ENCODE measurements at regions not wholly inside any gene's neighbourhood (a gene's known extent, or its start where the extent isn't known, plus 50 kb on each side); places are given as distances from the start of the nearest gene placed in this dataset.

DNA sequence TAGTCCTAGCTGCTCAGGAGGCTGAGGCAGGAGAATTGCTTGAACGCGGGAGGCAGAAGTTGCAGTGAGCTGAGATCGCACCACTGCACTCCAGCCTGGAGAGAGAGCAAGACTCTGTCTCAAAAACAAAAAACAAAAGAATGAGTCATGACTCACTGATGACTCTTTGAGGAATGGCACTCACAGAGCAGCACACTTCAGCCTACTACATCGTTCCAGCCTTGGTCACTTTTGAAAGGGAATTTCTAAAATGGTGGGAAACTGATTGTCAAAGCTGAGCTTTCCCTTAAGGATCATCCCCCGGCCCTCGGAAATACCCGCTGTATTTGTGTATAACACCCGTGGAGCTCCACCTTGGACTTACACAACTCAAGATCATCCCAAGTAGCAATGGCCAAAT, 217.3 kb upstream of the HS6ST1 start:
- H3K27ac ChIP-seq = no peak overlapping the region

DNA sequence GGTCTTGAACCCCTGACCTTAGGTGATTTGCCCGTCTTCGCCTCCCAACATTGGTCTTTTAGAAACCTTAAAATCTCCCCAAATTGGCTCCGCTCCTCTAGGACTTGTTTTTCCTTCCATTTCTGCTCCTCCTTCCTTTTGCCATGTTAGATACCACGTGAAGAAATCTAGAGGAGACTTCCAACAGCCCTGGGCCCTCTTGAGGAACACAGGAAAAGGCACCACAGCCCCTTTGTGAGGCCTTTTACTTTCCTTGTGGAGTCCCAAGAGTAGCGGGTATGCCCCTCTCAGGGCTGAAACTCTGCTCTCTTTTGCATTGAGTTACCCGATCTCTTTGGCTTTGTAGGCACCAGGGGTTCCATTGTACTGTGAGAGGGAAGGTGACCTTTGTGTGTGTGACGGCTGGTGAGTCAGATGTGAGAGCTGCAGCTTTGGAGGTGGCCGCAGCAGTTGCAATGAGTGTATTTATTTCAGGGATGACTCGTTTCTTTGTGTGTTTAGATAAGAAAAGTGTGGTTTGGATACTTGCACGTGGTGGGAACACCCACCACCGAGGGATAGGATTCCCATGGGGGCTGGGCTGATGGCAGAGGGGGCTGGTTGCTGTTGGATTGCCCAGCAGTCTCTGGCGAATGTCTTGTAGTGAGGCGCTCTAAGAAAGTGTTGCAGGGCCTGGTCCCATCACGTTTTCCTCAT, 218.4 kb upstream of the HS6ST1 start:
- H3K27me3 ChIP-seq = no peaks in the 10 kb centered on the region
- WGBS, 2 donors = 68 to 70% methylated on average over 14 of the region's 14 CpGs
- no peak for TF ChIP-seq POLR2A (IDR thresholded peaks at IDR 0.05)
- no peaks in the 10 kb centered on the region for H3K9me3 ChIP-seq
- no peak overlapping the region for H3K27ac ChIP-seq
- H3K4me1 ChIP-seq = no peaks in the 10 kb centered on the region
- no peak for DNase-seq (ENCODE audit: low spot score in 2 of 2)
- no peaks in the 10 kb centered on the region for H3K36me3 ChIP-seq
- H3K4me3 ChIP-seq = no peak overlapping the region

More for the DNA sequence above, 217.3 kb upstream of the HS6ST1 start:
- Histone ChIP-seq H3K9me3 (no peaks in the 10 kb centered on the region), H3K27me3 (no peaks in the 10 kb centered on the region), H3K4me1 (no peaks in the 10 kb centered on the region), H3K36me3 (no peaks in the 10 kb centered on the region), H3K4me3 (no peak overlapping the region)
- TF ChIP-seq EP300 (IDR thresholded peaks at IDR 0.05) = no peak
- no peak for DNase-seq (ENCODE audit: low spot score in 2 of 2)
- 71 to 76% methylated on average over 8 of the region's 8 CpGs for WGBS, 2 donors

DNA sequence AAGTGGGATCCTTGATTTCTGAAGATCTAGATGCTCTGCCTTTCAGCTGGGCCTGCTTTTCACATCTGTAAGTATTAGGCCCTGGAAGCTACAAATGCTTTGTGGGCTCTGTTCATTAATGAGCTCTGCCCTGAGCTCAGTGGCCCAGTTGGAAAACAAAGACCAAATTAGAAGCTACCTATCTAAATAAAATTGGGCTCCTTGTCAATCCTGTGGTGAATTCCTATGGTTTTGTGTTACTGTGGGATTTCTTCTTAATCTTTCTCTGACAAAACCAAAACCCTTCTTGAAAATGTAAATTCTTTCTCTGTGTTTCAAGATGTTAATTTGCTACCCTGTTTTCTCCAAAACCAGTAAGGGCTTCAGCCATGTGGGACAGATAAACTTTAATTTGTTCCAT, 219.0 kb upstream of the HS6ST1 start:
- DNase-seq (ENCODE audit: low spot score in 2 of 2) = no peak
- no peak overlapping the region for H3K4me3 ChIP-seq
- no peaks in the 10 kb centered on the region for H3K4me1 ChIP-seq
- TF ChIP-seq EP300 (IDR thresholded peaks at IDR 0.05) = no peak
- no peak for TF ChIP-seq POLR2A (IDR thresholded peaks at IDR 0.05)
- H3K9me3 ChIP-seq = no peaks in the 10 kb centered on the region
- no peaks in the 10 kb centered on the region for H3K36me3 ChIP-seq
- no peaks in the 10 kb centered on the region for H3K27me3 ChIP-seq
- no peak overlapping the region for H3K27ac ChIP-seq

DNA sequence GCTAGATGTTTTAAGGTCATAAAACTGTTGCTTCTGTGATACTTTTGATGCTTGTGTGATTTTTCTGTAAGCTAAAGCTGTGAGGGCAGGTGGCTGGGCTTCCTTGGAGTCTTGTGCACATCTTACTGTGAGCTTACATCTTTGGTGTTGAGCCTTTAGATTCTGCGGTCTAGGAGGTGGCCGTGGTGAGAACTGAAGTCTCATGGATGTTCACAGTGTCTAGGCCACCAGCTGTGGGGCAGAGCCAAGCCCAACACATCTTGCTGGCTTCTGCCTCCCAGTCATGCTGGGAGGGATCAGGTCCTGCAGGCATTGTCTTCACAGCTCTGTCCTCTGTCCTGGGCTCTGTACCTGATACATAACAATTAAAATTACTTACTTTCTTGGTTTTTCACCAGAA, 219.7 kb upstream of the HS6ST1 start:
- WGBS, 2 donors = 100% methylated on average over 2 of the region's 2 CpGs
- no peak overlapping the region for H3K27ac ChIP-seq
- TF ChIP-seq, protein P1, sequence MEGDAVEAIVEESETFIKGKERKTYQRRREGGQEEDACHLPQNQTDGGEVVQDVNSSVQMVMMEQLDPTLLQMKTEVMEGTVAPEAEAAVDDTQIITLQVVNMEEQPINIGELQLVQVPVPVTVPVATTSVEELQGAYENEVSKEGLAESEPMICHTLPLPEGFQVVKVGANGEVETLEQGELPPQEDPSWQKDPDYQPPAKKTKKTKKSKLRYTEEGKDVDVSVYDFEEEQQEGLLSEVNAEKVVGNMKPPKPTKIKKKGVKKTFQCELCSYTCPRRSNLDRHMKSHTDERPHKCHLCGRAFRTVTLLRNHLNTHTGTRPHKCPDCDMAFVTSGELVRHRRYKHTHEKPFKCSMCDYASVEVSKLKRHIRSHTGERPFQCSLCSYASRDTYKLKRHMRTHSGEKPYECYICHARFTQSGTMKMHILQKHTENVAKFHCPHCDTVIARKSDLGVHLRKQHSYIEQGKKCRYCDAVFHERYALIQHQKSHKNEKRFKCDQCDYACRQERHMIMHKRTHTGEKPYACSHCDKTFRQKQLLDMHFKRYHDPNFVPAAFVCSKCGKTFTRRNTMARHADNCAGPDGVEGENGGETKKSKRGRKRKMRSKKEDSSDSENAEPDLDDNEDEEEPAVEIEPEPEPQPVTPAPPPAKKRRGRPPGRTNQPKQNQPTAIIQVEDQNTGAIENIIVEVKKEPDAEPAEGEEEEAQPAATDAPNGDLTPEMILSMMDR (IDR thresholded peaks at IDR 0.05) = no peak
- no peak for TF ChIP-seq EP300 (IDR thresholded peaks at IDR 0.05)
- TF ChIP-seq POLR2A (IDR thresholded peaks at IDR 0.05) = no peak

DNA sequence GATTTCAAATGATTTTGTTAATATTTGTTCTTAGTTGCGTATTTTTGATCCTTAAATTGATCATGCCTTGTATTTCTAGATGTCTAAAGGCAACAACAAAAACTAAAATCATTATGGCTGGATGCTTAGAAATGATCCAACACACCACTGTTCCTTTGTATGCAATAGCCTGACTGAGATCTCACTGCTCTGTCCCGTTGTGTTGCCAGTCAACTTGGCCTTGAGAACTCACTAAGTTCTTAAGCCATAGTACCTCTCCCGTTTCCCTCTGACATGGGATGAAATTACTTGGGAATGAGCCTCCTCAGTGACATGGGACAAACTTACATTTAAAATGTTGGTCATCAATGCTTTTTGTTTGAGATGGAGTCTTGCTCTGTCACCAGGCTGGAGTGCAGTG, 222.0 kb upstream of the HS6ST1 start:
- Histone ChIP-seq H3K4me3 (no peak overlapping the region), H3K9me3 (no peaks in the 10 kb centered on the region), H3K27me3 (no peaks in the 10 kb centered on the region), H3K36me3 (no peaks in the 10 kb centered on the region), H3K27ac (no peak overlapping the region), H3K4me1 (no peaks in the 10 kb centered on the region)
- DNase-seq (ENCODE audit: low spot score in 2 of 2) = no peak
- TF ChIP-seq EP300 (IDR thresholded peaks at IDR 0.05) (no peak), POLR2A (IDR thresholded peaks at IDR 0.05) (no peak)
- TF ChIP-seq, protein P1 (IDR thresholded peaks at IDR 0.05) = no peak
- 95 to 96% methylated on average over 3 of the region's 3 CpGs for WGBS, 2 donors

More for the DNA sequence above, 219.7 kb upstream of the HS6ST1 start:
- no peak overlapping the region for H3K4me3 ChIP-seq
- DNase-seq (ENCODE audit: low spot score in 2 of 2) = no peak
- H3K9me3 ChIP-seq = no peaks in the 10 kb centered on the region
- H3K4me1 ChIP-seq = no peaks in the 10 kb centered on the region
- H3K27me3 ChIP-seq = no peaks in the 10 kb centered on the region
- H3K36me3 ChIP-seq = no peaks in the 10 kb centered on the region

DNA sequence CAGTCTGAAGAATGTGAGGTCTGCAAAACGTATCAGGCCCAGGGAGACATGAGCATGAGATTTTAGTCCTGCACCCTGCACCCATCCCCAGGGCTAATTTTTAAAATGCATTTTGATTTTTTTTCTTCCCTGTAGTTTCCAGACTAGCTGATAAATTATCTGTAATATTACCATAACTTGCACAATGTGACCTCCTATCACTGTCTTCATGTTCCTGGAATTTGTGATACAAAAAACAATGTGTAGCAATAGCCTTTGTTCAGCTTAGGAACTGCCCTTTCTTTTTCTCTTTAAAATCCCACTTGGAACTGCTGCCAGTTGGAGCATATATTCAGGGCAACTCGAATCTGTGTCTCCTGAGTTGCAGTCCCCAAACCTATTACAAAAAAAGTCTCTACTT, 222.8 kb upstream of the HS6ST1 start:
- TF ChIP-seq POLR2A (IDR thresholded peaks at IDR 0.05) = no peak
- no peak for TF ChIP-seq EP300 (IDR thresholded peaks at IDR 0.05)
- TF ChIP-seq, protein P1 (IDR thresholded peaks at IDR 0.05) = no peak
- no peak overlapping the region for H3K27ac ChIP-seq
- H3K9me3 ChIP-seq = no peaks in the 10 kb centered on the region
- H3K27me3 ChIP-seq = no peaks in the 10 kb centered on the region
- 78 to 81% methylated on average over 2 of the region's 2 CpGs for WGBS, 2 donors
- no peak overlapping the region for H3K4me3 ChIP-seq
- no peaks in the 10 kb centered on the region for H3K36me3 ChIP-seq
- no peak for DNase-seq (ENCODE audit: low spot score in 2 of 2)
- no peaks in the 10 kb centered on the region for H3K4me1 ChIP-seq

DNA sequence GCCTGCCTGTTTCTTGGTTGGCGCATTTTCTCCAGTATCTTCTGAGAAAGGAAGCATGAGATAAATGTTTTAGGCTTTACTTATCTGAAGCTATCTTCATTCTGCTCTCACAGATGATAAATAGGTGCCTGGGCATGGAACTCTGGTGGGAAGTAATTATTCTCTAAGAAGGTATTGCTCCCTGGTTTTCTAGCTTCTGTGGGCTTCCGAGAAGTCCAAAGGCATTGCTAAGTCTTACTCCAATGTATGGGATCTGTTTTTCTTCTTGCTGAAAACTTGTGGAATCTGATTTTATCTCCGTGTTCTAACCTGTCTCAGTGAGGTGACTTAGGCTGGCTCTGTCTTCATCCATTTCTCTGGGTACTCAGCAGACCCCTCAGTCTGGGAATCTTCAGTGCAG, 224.4 kb upstream of the HS6ST1 start:
- H3K27ac ChIP-seq = no peak overlapping the region
- WGBS, 2 donors = 96 to 97% methylated on average over 3 of the region's 3 CpGs
- no peaks in the 10 kb centered on the region for H3K27me3 ChIP-seq
- H3K36me3 ChIP-seq = no peaks in the 10 kb centered on the region
- no peaks in the 10 kb centered on the region for H3K9me3 ChIP-seq
- no peaks in the 10 kb centered on the region for H3K4me1 ChIP-seq
- DNase-seq (ENCODE audit: low spot score in 2 of 2) = no peak
- H3K4me3 ChIP-seq = no peak overlapping the region
- TF ChIP-seq EP300 (IDR thresholded peaks at IDR 0.05) = no peak
- TF ChIP-seq, protein P1 (IDR thresholded peaks at IDR 0.05) = no peak
- no peak for TF ChIP-seq POLR2A (IDR thresholded peaks at IDR 0.05)
